ENCODE measurements at regions not wholly inside any gene's neighbourhood (a gene's known extent, or its start where the extent isn't known, plus 50 kb on each side); places are given as distances from the start of the nearest gene placed in this dataset.
A peak's percentile ranks its signal among the peaks of the same experiment; 100 is the strongest.

- Histone ChIP-seq H3K4me3 (no peak overlapping the region), H3K4me1 (replicated peaks; ENCODE audit: insufficient read depth) (peaks cover 37% of the 10 kb centered on the region), H3K27ac (no peak overlapping the region), H3K9me3 (ENCODE audit: insufficient read depth, low read depth) (no peaks in the 10 kb centered on the region), H3K9me2 (ENCODE audit: insufficient read depth) (no peaks in the 10 kb centered on the region), H2AFZ (no peak overlapping the region), H3F3A (ENCODE audit: insufficient read depth, low read depth) (peaks cover 26% of the 10 kb centered on the region; the same call in 1 of the 2 replicates), H3K36me3 (ENCODE audit: low read depth) (no peaks in the 10 kb centered on the region), H3K27me3 (ENCODE audit: insufficient read depth, low read depth) (no peaks in the 10 kb centered on the region), H4K20me1 (ENCODE audit: insufficient read depth) (no peaks in the 10 kb centered on the region; the same call in 1 of the 2 replicates), H3K4me2 (no peak overlapping the region), H3K79me2 (ENCODE audit: low read depth) (no peaks in the 10 kb centered on the region)
- BruUV-seq (replicated peaks), result no TSS peak
- ChIA-PET CTCF (no interaction called here), POLR2A (ENCODE audit: unreplicated experiment) (no interaction called here)
- intact Hi-C loops (cut with micrococcal nuclease; ENCODE audit: unreplicated experiment), result no loop called here
- TF ChIP-seq, protein P1, sequence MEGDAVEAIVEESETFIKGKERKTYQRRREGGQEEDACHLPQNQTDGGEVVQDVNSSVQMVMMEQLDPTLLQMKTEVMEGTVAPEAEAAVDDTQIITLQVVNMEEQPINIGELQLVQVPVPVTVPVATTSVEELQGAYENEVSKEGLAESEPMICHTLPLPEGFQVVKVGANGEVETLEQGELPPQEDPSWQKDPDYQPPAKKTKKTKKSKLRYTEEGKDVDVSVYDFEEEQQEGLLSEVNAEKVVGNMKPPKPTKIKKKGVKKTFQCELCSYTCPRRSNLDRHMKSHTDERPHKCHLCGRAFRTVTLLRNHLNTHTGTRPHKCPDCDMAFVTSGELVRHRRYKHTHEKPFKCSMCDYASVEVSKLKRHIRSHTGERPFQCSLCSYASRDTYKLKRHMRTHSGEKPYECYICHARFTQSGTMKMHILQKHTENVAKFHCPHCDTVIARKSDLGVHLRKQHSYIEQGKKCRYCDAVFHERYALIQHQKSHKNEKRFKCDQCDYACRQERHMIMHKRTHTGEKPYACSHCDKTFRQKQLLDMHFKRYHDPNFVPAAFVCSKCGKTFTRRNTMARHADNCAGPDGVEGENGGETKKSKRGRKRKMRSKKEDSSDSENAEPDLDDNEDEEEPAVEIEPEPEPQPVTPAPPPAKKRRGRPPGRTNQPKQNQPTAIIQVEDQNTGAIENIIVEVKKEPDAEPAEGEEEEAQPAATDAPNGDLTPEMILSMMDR (conservative IDR thresholded peaks at IDR 0.05), result no peak
- TF ChIP-seq EZH2 (IDR thresholded peaks at IDR 0.05; ENCODE audit: low read depth), result no peak
- no peak for DNase-seq
Measured at GRCh38 chr3:13197795-13198194, 124.6 kb upstream of the IQSEC1 start.

DNA sequence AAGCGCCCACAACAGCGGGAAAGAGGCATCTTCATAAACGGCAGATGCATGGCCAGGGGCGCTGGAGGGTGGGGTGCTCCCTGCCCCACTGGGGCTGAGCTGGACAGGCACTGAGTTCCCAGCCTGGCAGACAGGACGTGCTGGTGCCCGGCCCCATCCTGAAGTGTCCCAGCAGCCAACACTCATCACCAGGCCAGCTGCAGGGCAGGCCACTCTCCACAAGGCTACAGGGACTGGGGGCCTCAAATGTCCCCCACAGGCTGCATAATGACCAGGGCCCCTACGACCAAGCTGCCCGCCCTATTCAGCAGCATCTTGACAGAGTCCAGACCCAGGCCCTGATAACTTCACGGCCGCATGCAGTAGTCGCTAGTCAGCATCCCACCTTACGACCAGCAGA is 124.1 kb upstream of the IQSEC1 start:
- H3K4me1 ChIP-seq (replicated peaks; ENCODE audit: insufficient read depth), result peaks cover 41% of the 10 kb centered on the region
- H3K27me3 ChIP-seq (ENCODE audit: insufficient read depth, low read depth), result no peaks in the 10 kb centered on the region
- BruUV-seq (replicated peaks), result no TSS peak
- no peak overlapping the region for H3K4me3 ChIP-seq
- ChIA-PET CTCF (no interaction called here), POLR2A (ENCODE audit: unreplicated experiment) (no interaction called here)
- no peak overlapping the region for H3K4me2 ChIP-seq
- no peaks in the 10 kb centered on the region for H3K9me3 ChIP-seq (ENCODE audit: insufficient read depth, low read depth)
- H2AFZ ChIP-seq, result no peak overlapping the region
- H3F3A ChIP-seq (ENCODE audit: insufficient read depth, low read depth), result peaks cover 26% of the 10 kb centered on the region; the same call in 1 of the 2 replicates
- TF ChIP-seq, protein P1 (conservative IDR thresholded peaks at IDR 0.05), result no peak
- no peaks in the 10 kb centered on the region; the same call in 1 of the 2 replicates for H4K20me1 ChIP-seq (ENCODE audit: insufficient read depth)
- intact Hi-C loops (cut with micrococcal nuclease; ENCODE audit: unreplicated experiment), result no loop called here
- no peak for DNase-seq
- no peaks in the 10 kb centered on the region for H3K79me2 ChIP-seq (ENCODE audit: low read depth)
- no peak overlapping the region for H3K27ac ChIP-seq
- no peaks in the 10 kb centered on the region for H3K36me3 ChIP-seq (ENCODE audit: low read depth)
- no peaks in the 10 kb centered on the region for H3K9me2 ChIP-seq (ENCODE audit: insufficient read depth)

DNA sequence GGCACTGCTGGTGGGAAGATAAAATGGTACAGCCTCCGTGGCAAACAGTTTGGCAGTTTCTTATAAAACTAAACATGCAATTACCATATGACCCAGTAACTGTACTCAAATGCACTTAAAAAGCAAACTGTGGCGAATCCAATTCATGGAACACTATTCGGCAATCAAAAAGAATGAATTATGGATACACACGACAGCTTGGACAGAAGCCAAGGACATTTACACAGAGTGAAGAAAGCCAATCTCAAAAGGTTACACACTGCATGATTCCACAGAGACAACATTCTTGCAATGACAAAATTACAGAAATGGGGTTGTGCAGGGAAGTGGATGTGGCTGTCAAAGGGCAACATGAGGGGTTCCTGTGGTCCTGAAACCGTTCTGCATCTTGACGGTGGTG is 122.1 kb upstream of the IQSEC1 start:
- peak overlapping the region; percentile 70 for H3K4me2 ChIP-seq
- H3K36me3 ChIP-seq (ENCODE audit: low read depth), result no peaks in the 10 kb centered on the region
- no peaks in the 10 kb centered on the region for H3K9me2 ChIP-seq (ENCODE audit: insufficient read depth)
- ChIA-PET CTCF (no interaction called here), POLR2A (ENCODE audit: unreplicated experiment) (no interaction called here)
- H3K27me3 ChIP-seq (ENCODE audit: insufficient read depth, low read depth), result no peaks in the 10 kb centered on the region
- peaks cover 41% of the 10 kb centered on the region for H3K4me1 ChIP-seq (replicated peaks; ENCODE audit: insufficient read depth)
- H3K27ac ChIP-seq, result no peak overlapping the region
- H4K20me1 ChIP-seq (ENCODE audit: insufficient read depth), result no peaks in the 10 kb centered on the region; the same call in 1 of the 2 replicates
- TF ChIP-seq, protein P1 (conservative IDR thresholded peaks at IDR 0.05), result no peak
- no peak for TF ChIP-seq EZH2 (IDR thresholded peaks at IDR 0.05; ENCODE audit: low read depth)
- no peak for DNase-seq
- H3K9me3 ChIP-seq (ENCODE audit: insufficient read depth, low read depth), result no peaks in the 10 kb centered on the region
- H3K79me2 ChIP-seq (ENCODE audit: low read depth), result no peaks in the 10 kb centered on the region
- no peak overlapping the region for H2AFZ ChIP-seq
- no peak overlapping the region for H3K4me3 ChIP-seq
- intact Hi-C loops (cut with micrococcal nuclease; ENCODE audit: unreplicated experiment), result no loop called here
- H3F3A ChIP-seq (ENCODE audit: insufficient read depth, low read depth), result peaks cover 26% of the 10 kb centered on the region; the same call in 1 of the 2 replicates
- no TSS peak for BruUV-seq (replicated peaks)
